ENCODE measurements at regions not wholly inside any gene's neighbourhood (a gene's known extent, or its start where the extent isn't known, plus 50 kb on each side); places are given as distances from the start of the nearest gene placed in this dataset.

GRCh38 chr1:94614168-94614815 is 72.7 kb upstream of the F3 start:
- no peak for DNase-seq (ENCODE audit: low read depth)
- no peak overlapping the region for H3K4me3 ChIP-seq (ENCODE audit: low read depth, low read length)
- no peak for TF ChIP-seq CTCF (IDR thresholded peaks at IDR 0.05; ENCODE audit: low read depth, low read length, missing control alignments)

- TF ChIP-seq CTCF (IDR thresholded peaks at IDR 0.05; ENCODE audit: low read depth, low read length, missing control alignments) = no peak
- no peak overlapping the region for H3K4me3 ChIP-seq (ENCODE audit: low read depth, low read length)
- DNase-seq (ENCODE audit: low read depth) = no peak
Measured at GRCh38 chr1:94612525-94613204, 71.1 kb upstream of the F3 start.

- no peak overlapping the region for H3K4me3 ChIP-seq (ENCODE audit: low read depth, low read length)
- DNase-seq (ENCODE audit: low read depth) = no peak
- no peak for TF ChIP-seq CTCF (IDR thresholded peaks at IDR 0.05; ENCODE audit: low read depth, low read length, missing control alignments)
Measured at GRCh38 chr1:94611681-94612475, 70.3 kb upstream of the F3 start.

- DNase-seq (ENCODE audit: low read depth) = no peak
- no peak for TF ChIP-seq CTCF (IDR thresholded peaks at IDR 0.05; ENCODE audit: low read depth, low read length, missing control alignments)
- H3K4me3 ChIP-seq (ENCODE audit: low read depth, low read length) = no peak overlapping the region
Measured at GRCh38 chr1:94609619-94610018, 68.1 kb upstream of the F3 start.

- TF ChIP-seq CTCF (IDR thresholded peaks at IDR 0.05; ENCODE audit: low read depth, low read length, missing control alignments) = no peak
- no peak overlapping the region for H3K4me3 ChIP-seq (ENCODE audit: low read depth, low read length)
- no peak for DNase-seq (ENCODE audit: low read depth)
Measured at GRCh38 chr1:94608852-94609530, 67.4 kb upstream of the F3 start.

- DNase-seq (ENCODE audit: low read depth) = no peak
- no peak overlapping the region for H3K4me3 ChIP-seq (ENCODE audit: low read depth, low read length)
- TF ChIP-seq CTCF (IDR thresholded peaks at IDR 0.05; ENCODE audit: low read depth, low read length, missing control alignments) = no peak
Measured at GRCh38 chr1:94608142-94608851, 66.7 kb upstream of the F3 start.
